HepG2 (cell line): ENCODE measurements at regions not wholly inside any gene's neighbourhood (a gene's known extent, or its start where the extent isn't known, plus 50 kb on each side); places are given as distances from the start of the nearest gene placed in this dataset.
A peak's percentile ranks its signal among the peaks of the same experiment; 100 is the strongest.
"Not testable (repeated sequence)": the region's sequence is repeated elsewhere in the genome, so short reads cannot be mapped to it uniquely, and the experiment has no call there.

Source experiments
- ATAC-seq: fragments of 200-7000 bp; cut with Tn5 transposase; 3 replicates; pipeline ENCODE4 v1.9.1; 2020; ENCODE audit warnings: mild to moderate bottlenecking, moderate library complexity
- BruUV-seq: library from RNA; stranded (reverse); fragments of 400-500 nt; replicated peaks from 2 replicates; lab custom pipeline; 2021; lab: Mats Ljungman, UMichigan
- CTCF ChIA-PET: fragments of 300-600 bp; formaldehyde crosslinking; extraction: SDS; loops from one replicate; lab custom pipeline; 2021; ENCODE audit warnings: low total read pairs, inconsistent platforms, low intra/inter-chr PET ratio; lab: Yijun Ruan, JAX
- POLR2A ChIA-PET: fragments of 350-600 bp; sonication (Branson Sonifier 250); formaldehyde crosslinking; loops from one replicate; lab custom pipeline; 2020; ENCODE audit warnings: antibody characterized with exemption, inconsistent platforms; lab: Yijun Ruan, JAX
- DNase-seq: peaks from one replicate; pipeline ENCODE4 v3.0.0-alpha.2; 2015; ENCODE audit warnings: low spot score
- FAIRE-seq: peaks from 3 replicates; lab custom pipeline; 2011; peaks lifted over from hg19 to GRCh38; lab: Jason Lieb, UNC
- H2AFZ ChIP-seq: one replicate; pipeline ENCODE4 v1.6.1; 2011; ENCODE audit warnings: low read length, inconsistent platforms
- H3K27ac ChIP-seq: fragments of 300-600 bp; 3 replicates; pipeline ENCODE4 v1.8.0; 2011; ENCODE audit warnings: mixed run types, mild to moderate bottlenecking, mixed read lengths, low read length, inconsistent platforms; ENCODE audit not compliant: insufficient read depth; ENCODE audit errors: extremely low read length
- H3K27me3 ChIP-seq, 2 experiments: fragments of 200-600 bp in 1 of 2; 2 replicates in 1 of 2; 3 replicates in 1 of 2; pipeline versions ENCODE4 v1.6.0 to v1.8.0; 2011; ENCODE audit warnings: low read length in 2 of 2, mild to moderate bottlenecking in 2 of 2, moderate library complexity in 2 of 2, inconsistent platforms in 1 of 2; ENCODE audit not compliant: insufficient read depth in 2 of 2, control insufficient read depth in 1 of 2
- H3K36me3 ChIP-seq, 2 experiments: fragments of 200-600 bp in 1 of 2; replicated peaks in 1 of 2; 2 replicates in 1 of 2; 3 replicates in 1 of 2; pipeline versions ENCODE4 v1.5.1 to v1.8.0; 2011; ENCODE audit warnings: low read length in 2 of 2, inconsistent platforms in 1 of 2; ENCODE audit not compliant: insufficient read depth in 2 of 2, control insufficient read depth in 1 of 2
- H3K4me1 ChIP-seq: 2 replicates; pipeline ENCODE4 v1.5.1; 2012; ENCODE audit warnings: low read length, inconsistent platforms; ENCODE audit not compliant: insufficient read depth
- H3K4me2 ChIP-seq: 2 replicates; pipeline ENCODE4 v1.6.0; 2011; ENCODE audit warnings: low read depth, low read length, inconsistent platforms
- H3K4me3 ChIP-seq, 3 experiments: fragments of 200-600 bp in 1 of 3; sonication (generic), shearing (Covaris generic) in 1 of 3; replicated peaks in 1 of 3; 2 replicates each; pipeline ENCODE4 v1.5.1; 2011 to 2016; ENCODE audit warnings: low read length in 3 of 3, inconsistent platforms in 2 of 3, low read depth in 2 of 3, mild to moderate bottlenecking in 2 of 3, control low read depth in 1 of 3, mixed read lengths in 1 of 3; ENCODE audit not compliant: insufficient read depth in 1 of 3
- H3K79me2 ChIP-seq: one replicate; pipeline ENCODE4 v1.6.1; 2011; ENCODE audit warnings: low read length, inconsistent platforms; ENCODE audit not compliant: insufficient read depth
- H3K9ac ChIP-seq: 2 replicates; pipeline ENCODE4 v1.6.0; 2011; ENCODE audit warnings: mild to moderate bottlenecking, low read depth, low read length, inconsistent platforms; ENCODE audit not compliant: insufficient read depth
- H3K9me3 ChIP-seq: 2 replicates; pipeline ENCODE4 v1.5.1; 2012; ENCODE audit warnings: mild to moderate bottlenecking, low read length
- H4K20me1 ChIP-seq: 2 replicates; pipeline ENCODE4 v1.6.0; 2011; ENCODE audit warnings: inconsistent platforms, mild to moderate bottlenecking, low read length, moderate library complexity; ENCODE audit not compliant: insufficient read depth
- ASH2L ChIP-seq: fragments of 300-600, 200-600 bp; sonication (generic); IDR thresholded peaks from 2 replicates; pipeline ENCODE4 v1.7.0; 2017; ENCODE audit warnings: low read depth, mild to moderate bottlenecking, moderate library complexity, mixed read lengths, low read length; ENCODE audit not compliant: insufficient read length
- ATF7 ChIP-seq, 2 experiments: fragments of 450-650 bp in 1 of 2; sonication (generic) in 1 of 2; formaldehyde crosslinking in 1 of 2; IDR thresholded peaks; 2 replicates each; pipeline versions ENCODE4 v1.4.0 to v1.6.1; 2016 to 2020; ENCODE audit warnings: antibody characterized with exemption in 1 of 2, mild to moderate bottlenecking in 1 of 2, missing genetic modification reagents in 1 of 2
- CHD4 ChIP-seq: fragments of 200-600 bp; sonication (generic); IDR thresholded peaks from 2 replicates; pipeline ENCODE4 v1.7.0; 2017; ENCODE audit warnings: mild to moderate bottlenecking, low read length, borderline replicate concordance
- HNF4G ChIP-seq, 2 experiments: sonication (generic) in 1 of 2; formaldehyde crosslinking in 1 of 2; IDR thresholded peaks; 2 replicates each; pipeline versions ENCODE4 v1.4.0 to v1.6.1; 2011 to 2020; ENCODE audit warnings: borderline replicate concordance in 2 of 2, low read depth in 2 of 2, mild to moderate bottlenecking in 2 of 2, low read length in 1 of 2, missing genetic modification reagents in 1 of 2, moderate library complexity in 1 of 2
- RFX1 ChIP-seq: fragments of 450-650 bp; IDR thresholded peaks from 2 replicates; pipeline ENCODE4 v1.6.1; 2017
- TEAD3 ChIP-seq: optimal IDR thresholded peaks from 2 replicates; pipeline ENCODE3; 2016; ENCODE audit warnings: borderline replicate concordance
- WGBS: methylation state at CpG from one replicate; pipeline ENCODE4 v1.1.6; 2017; ENCODE audit warnings: low lambda C conversion rate; 5-methylcytosine and 5-hydroxymethylcytosine counted together
- in situ Hi-C: cut with HindIII; loops from 2 replicates; pipeline ENCODE4 v1.10.0; 2017; ENCODE audit warnings: low pct_unique_long_range_greater_than_20kb; ENCODE audit not compliant: extremely low pct_ligation_motif_present
- intact Hi-C: fragments of 100-400 bp; cut with micrococcal nuclease; formaldehyde crosslinking; loops from one replicate; pipeline ENCODE4 v1.10.0; 2022; ENCODE audit not compliant: unreplicated experiment

DNA sequence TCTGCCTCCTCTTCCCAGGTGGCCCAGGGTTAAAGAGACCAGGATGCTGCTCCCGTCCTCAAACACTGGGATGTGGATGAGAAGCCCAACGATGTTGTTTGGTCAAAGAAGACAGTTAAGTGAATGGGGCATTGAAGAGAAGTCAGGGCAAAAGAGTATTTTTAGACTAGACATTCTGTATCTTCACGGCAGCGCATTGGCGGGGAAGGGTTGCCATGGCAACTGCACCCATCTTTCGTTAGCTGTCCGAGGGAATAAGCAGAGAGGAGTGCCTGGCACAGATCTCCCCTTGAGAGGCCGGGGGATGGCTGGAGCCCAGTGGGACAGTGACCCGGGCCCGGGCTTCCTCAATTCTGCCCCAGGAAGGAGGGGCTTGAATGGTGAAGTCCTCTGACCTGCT, 56.4 kb upstream of the GPR31 start:
- Histone ChIP-seq H3K36me3 (no peaks in the 10 kb centered on the region), H2AFZ (no peak overlapping the region), H3K4me1 (peaks cover 90% of the 10 kb centered on the region), H3K27me3 (no peaks in the 10 kb centered on the region), H3K4me3 (no peak overlapping the region), H3K4me2 (no peak overlapping the region), H4K20me1 (no peaks in the 10 kb centered on the region), H3K9ac (no peak overlapping the region), H3K79me2 (no peaks in the 10 kb centered on the region), H3K9me3 (no peaks in the 10 kb centered on the region), H3K27ac (no peak overlapping the region)
- intact Hi-C loops (no loop called here), in situ Hi-C loops (no loop called here)
- ChIA-PET CTCF (no interaction called here), POLR2A (interaction anchor here (3.0 to 3.9 kb wide), 2 partner anchors 95 to 128 kb away, joined by 18 to 51 read pairs; no protein-coding TSS in a partner anchor)
- BruUV-seq: no TSS peak
- DNase-seq: no peak
- 88% methylated on average over 9 of the region's 10 CpGs for WGBS
- no peak for FAIRE-seq
- no peak for TF ChIP-seq HNF4G (IDR thresholded peaks at IDR 0.05; ENCODE audit: borderline replicate concordance, low read depth, low read length)
- no peak for TF ChIP-seq HNF4G (CRISPR knock-in tag; IDR thresholded peaks at IDR 0.05; ENCODE audit: borderline replicate concordance, low read depth)
- TF ChIP-seq RFX1: 0 out of 2 replicates have a peak, but pooled peaks have one; percentile 27
- no peak for ATAC-seq

DNA sequence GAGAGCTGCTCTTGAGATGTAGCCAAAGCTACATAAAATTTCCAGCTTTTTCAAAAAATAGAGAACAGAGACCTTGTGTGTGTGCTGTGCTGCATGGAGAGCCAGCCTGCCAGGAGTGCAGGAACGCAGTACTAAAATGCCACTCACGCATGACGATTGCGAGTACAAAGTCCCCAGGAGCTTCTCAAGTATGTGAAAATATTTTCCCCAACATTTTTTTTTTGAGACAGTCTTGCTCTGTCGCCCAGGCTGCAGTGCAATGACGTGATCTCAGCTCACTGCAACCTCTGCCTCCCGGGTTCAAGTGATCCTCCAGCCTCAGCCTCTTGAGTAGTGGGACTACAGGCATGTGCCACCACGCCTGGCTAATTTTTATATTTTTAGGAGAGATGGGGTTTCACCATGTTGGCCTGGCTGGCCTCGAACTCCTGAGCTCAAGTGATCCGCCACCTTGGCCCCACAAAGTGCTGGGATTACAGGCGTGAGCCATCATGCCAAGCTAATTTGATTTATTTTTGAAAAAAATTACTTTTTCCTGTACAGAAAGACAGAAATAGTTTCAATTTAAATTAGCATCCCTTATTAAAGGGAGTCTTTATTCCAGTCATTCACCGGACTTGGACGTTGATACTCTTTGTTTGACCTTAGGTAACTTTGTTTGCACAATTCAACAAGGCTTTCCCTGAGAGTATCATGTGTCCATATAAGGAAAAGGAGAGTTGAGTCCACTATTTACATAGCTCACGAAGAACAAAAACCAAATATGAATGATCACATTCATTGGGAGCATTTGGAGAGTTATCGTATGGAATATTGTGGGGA, 57.9 kb upstream of the GPR31 start:
- H2AFZ ChIP-seq; H3K79me2 ChIP-seq; H3K9me3 ChIP-seq; FAIRE-seq; CTCF ChIA-PET; H3K36me3 ChIP-seq; in situ Hi-C loops; BruUV-seq; H4K20me1 ChIP-seq; H3K27me3 ChIP-seq; TF ChIP-seq ATF7 (CRISPR knock-in tag; IDR thresholded peaks at IDR 0.05): not testable (repeated sequence)
- DNase-seq (peak; percentile 78), ATAC-seq (peak; percentile 62)
- POLR2A ChIA-PET: interaction anchor here (0.7 to 3.9 kb wide), 8 partner anchors 9 to 127 kb away, joined by 3 to 51 read pairs (median 8); partner anchors contain the start of gene UNC93A
- Histone ChIP-seq H3K9ac (peak overlapping the region; percentile 74), H3K4me2 (peak overlapping the region; percentile 50; the same call in 1 of the 2 replicates), H3K27ac (peak overlapping the region; percentile 84), H3K4me1 (peaks cover 90% of the 10 kb centered on the region), H3K4me3 (peak overlapping the region in 1 of 3 experiments; percentile 47; a peak in 1 of 6 replicates)
- 1% methylated on average over 13 of the region's 15 CpGs for WGBS
- TF ChIP-seq TEAD3 (CRISPR knock-in tag): peak; percentile 62
- 0 out of 2 replicates have a peak, but pooled peaks have one; percentile 16 for TF ChIP-seq ATF7 (IDR thresholded peaks at IDR 0.05)
- TF ChIP-seq ASH2L: peak; percentile 67
- TF ChIP-seq CHD4: peak; percentile 77; the same call in 1 of the 2 replicates
- intact Hi-C loops: loop anchor here (5.0 kb wide), 1 partner anchor 33 kb away; no protein-coding TSS in a partner anchor
